Neural crest cell (in vitro differentiated cells): ENCODE measurements at regions not wholly inside any gene's neighbourhood (a gene's known extent, or its start where the extent isn't known, plus 50 kb on each side); places are given as distances from the start of the nearest gene placed in this dataset.

Source experiments
- DNase-seq: peaks from one replicate; pipeline ENCODE4 v3.0.0; 2021; ENCODE audit warnings: low read depth, mixed read lengths, low spot score
- H3K27ac Mint-ChIP-seq: one replicate; pipeline ENCODE4 v1.8.0; 2021; ENCODE audit warnings: mild to moderate bottlenecking, mixed read lengths; ENCODE audit not compliant: unreplicated experiment
- H3K27me3 Mint-ChIP-seq: 2 replicates; pipeline ENCODE4 v1.8.0; 2021; ENCODE audit warnings: low read depth, mild to moderate bottlenecking, mixed read lengths
- H3K36me3 Mint-ChIP-seq: 2 replicates; pipeline ENCODE4 v1.8.0; 2021; ENCODE audit warnings: low read depth, mild to moderate bottlenecking, mixed read lengths
- H3K4me1 Mint-ChIP-seq: 2 replicates; pipeline ENCODE4 v1.8.0; 2021; ENCODE audit warnings: mixed read lengths
- H3K4me3 Mint-ChIP-seq: one replicate; pipeline ENCODE4 v1.8.0; 2021; ENCODE audit warnings: mild to moderate bottlenecking, mixed read lengths
- H3K9me3 Mint-ChIP-seq: 2 replicates; pipeline ENCODE4 v1.8.0; 2021; ENCODE audit warnings: mixed read lengths
- CTCF ChIP-seq: fragments of 200-600 bp; sonication (generic); conservative IDR thresholded peaks from 2 replicates; pipeline ENCODE4 v1.5.0; 2021; ENCODE audit warnings: antibody characterized with exemption, mild to moderate bottlenecking

- no peaks in the 10 kb centered on the region for H3K9me3 Mint-ChIP-seq
- DNase-seq = no peak
These were observed 72.3 kb downstream of the LINC00237 start for GRCh38 chr20:21033817-21034216.

GRCh38 chr20:21031666-21032065, 74.5 kb downstream of the LINC00237 start:
- Mint-ChIP-seq H3K4me3 (no peak overlapping the region), H3K27ac (no peak overlapping the region), H3K4me1 (peaks cover 8% of the 10 kb centered on the region), H3K9me3 (no peaks in the 10 kb centered on the region), H3K36me3 (no peaks in the 10 kb centered on the region), H3K27me3 (peaks cover 3% of the 10 kb centered on the region)
- TF ChIP-seq CTCF = no peak
- no peak for DNase-seq

More at GRCh38 chr20:21033817-21034216, 72.3 kb downstream of the LINC00237 start:
- Mint-ChIP-seq H3K4me3 (no peak overlapping the region), H3K27ac (no peak overlapping the region), H3K4me1 (peaks cover 7% of the 10 kb centered on the region), H3K36me3 (no peaks in the 10 kb centered on the region), H3K27me3 (no peaks in the 10 kb centered on the region)
- no peak for TF ChIP-seq CTCF

GRCh38 chr20:21029341-21029740, 76.8 kb downstream of the LINC00237 start:
- no peak for DNase-seq
- Mint-ChIP-seq H3K36me3 (no peaks in the 10 kb centered on the region), H3K27me3 (peaks cover 6% of the 10 kb centered on the region)

GRCh38 chr20:21028921-21029320, 77.2 kb downstream of the LINC00237 start:
- Mint-ChIP-seq H3K27ac (no peak overlapping the region), H3K4me3 (no peak overlapping the region), H3K36me3 (no peaks in the 10 kb centered on the region)

More at GRCh38 chr20:21029341-21029740, 76.8 kb downstream of the LINC00237 start:
- no peak overlapping the region for H3K4me3 Mint-ChIP-seq
- TF ChIP-seq CTCF = no peak
- H3K27ac Mint-ChIP-seq = no peak overlapping the region
- H3K4me1 Mint-ChIP-seq = peaks cover 8% of the 10 kb centered on the region
- no peaks in the 10 kb centered on the region for H3K9me3 Mint-ChIP-seq

GRCh38 chr20:21028436-21028835, 77.7 kb downstream of the LINC00237 start:
- Mint-ChIP-seq H3K27ac (no peak overlapping the region), H3K4me3 (no peak overlapping the region), H3K9me3 (no peaks in the 10 kb centered on the region), H3K27me3 (peaks cover 6% of the 10 kb centered on the region), H3K4me1 (peaks cover 8% of the 10 kb centered on the region), H3K36me3 (no peaks in the 10 kb centered on the region)
- no peak for TF ChIP-seq CTCF
- DNase-seq = no peak

More at GRCh38 chr20:21028921-21029320, 77.2 kb downstream of the LINC00237 start:
- TF ChIP-seq CTCF = no peak
- no peaks in the 10 kb centered on the region for H3K9me3 Mint-ChIP-seq
- peaks cover 8% of the 10 kb centered on the region for H3K4me1 Mint-ChIP-seq
- no peak for DNase-seq
- peaks cover 6% of the 10 kb centered on the region for H3K27me3 Mint-ChIP-seq

GRCh38 chr20:21027569-21027968, 78.6 kb downstream of the LINC00237 start:
- Mint-ChIP-seq H3K4me3 (no peak overlapping the region), H3K27me3 (peaks cover 6% of the 10 kb centered on the region), H3K4me1 (peaks cover 8% of the 10 kb centered on the region), H3K27ac (no peak overlapping the region), H3K36me3 (no peaks in the 10 kb centered on the region), H3K9me3 (no peaks in the 10 kb centered on the region)
- peak; percentile 43 for TF ChIP-seq CTCF
- DNase-seq = peak; percentile 27
